HG03432 (cell line): ENCODE measurements at regions not wholly inside any gene's neighbourhood (a gene's known extent, or its start where the extent isn't known, plus 50 kb on each side); places are given as distances from the start of the nearest gene placed in this dataset.

Experiments
- ATAC-seq: cut with Tn5 transposase; IDR thresholded peaks from one replicate; pipeline ENCODE4 v1.9.1; 2021; ENCODE audit warnings: mild to moderate bottlenecking, moderate library complexity; ENCODE audit not compliant: unreplicated experiment

DNA sequence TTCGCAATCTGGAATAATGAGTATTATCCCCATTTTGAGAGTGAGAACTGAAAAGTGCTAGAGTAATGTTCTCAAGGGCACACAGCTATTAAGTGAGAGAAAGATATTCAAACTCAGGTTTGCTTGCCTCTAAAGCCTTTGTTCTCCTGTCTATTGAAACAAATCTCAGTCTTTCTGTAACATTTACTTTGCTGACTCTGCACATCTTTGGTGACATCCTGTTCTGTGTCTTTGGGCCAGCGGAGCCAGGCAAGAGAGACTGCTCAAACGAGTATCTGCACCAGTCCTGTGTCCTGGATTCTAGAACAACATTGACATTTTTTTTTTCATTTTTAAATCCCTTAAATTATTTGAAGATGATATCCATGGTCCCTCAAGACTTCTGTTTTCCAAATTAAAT lies 1539.2 kb upstream of the PIK3C3 start:
- no peak for ATAC-seq

DNA sequence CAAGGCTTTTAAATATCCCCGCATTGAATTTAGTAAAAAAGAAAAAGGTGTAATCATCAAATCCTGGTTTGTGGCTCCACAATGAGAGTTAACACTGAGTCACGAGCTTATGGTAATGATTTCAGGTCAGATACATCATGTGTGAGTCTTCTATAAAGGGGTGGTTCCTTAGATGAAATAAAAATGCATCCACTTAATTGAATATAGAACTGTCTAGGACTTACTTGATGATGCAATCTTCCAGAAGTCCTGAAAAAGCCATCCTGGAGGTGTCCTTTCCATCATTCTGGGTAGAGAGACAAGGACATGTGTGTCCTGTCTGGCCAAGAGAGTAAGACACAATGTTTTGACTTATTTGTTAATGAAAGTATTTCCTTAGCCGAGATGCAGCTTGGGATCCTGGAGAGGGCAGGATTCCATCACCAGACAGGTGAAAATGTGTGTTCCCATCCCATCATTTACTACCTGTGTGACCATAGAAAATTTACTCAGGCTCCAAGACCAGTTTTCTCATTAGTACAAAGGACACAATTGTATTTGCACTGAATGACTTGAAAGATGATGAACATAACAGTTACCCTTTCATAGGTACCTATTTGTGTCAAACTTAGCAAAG lies 1539.8 kb upstream of the PIK3C3 start:
- no peak for ATAC-seq

DNA sequence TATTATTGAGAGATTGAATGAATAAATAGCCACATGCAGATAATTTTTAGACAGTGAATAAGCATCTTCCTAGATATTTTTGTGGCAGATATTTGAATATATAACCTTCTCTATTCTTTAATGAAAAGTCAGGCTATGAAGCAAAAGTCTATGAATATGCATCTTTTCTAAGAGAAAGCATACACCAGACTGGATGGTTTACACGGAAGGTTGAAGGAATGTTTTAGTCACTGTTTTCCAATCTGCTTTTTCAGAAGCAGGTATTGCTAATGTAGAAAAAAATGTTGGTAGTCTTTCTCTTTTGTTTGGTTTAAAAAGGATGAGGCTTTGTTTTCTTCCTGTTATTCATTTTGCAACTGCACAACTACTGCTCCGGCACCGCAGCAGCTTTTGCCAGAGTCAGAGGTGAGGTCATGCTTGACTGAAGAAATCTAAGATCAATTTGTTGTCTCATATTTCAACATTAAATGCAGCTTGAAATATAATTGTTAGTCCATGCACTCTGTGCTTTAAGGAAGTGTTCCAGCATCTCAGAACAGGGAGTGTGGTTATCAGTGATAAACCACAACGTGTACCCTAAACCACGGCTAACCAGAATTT lies 1540.8 kb upstream of the PIK3C3 start:
- no peak for ATAC-seq

DNA sequence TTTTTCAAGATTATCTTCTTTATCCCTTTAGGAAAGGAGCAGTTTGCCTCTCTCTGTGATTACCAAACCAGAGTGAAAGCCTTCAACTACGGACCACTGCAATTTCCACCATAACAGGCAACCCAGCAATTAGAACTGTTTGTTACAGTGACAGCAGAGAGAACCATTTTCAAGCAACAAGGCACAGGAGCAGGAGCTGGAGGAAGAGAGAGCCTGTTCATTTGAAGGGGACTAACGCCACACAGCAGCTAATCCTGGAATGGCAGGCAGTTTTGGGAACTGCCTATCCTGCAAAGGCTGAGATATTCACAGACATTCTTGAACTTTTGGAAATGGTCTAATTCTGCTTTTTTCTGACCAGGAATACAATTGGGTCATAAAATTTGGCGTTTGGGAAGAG lies 1541.9 kb upstream of the PIK3C3 start:
- no peak for ATAC-seq

DNA sequence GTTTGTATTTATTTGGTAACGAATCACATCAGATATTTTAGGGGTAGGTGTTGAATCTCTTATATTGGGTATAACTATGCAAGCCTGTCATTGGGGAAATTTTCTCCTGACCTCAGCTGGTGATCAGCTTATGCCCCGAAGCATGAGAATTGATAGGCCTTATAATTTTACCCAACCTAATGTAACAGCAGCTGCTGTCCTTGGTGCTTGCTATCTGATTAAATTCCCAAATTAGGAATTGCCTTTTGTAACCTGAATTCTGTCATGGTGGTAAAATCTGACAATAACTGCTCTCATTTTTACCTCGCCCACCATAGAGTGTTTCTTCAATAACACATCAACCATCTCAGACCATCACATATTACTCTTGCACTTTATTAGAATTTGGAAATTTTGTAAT lies 1542.6 kb upstream of the PIK3C3 start:
- ATAC-seq = no peak

DNA sequence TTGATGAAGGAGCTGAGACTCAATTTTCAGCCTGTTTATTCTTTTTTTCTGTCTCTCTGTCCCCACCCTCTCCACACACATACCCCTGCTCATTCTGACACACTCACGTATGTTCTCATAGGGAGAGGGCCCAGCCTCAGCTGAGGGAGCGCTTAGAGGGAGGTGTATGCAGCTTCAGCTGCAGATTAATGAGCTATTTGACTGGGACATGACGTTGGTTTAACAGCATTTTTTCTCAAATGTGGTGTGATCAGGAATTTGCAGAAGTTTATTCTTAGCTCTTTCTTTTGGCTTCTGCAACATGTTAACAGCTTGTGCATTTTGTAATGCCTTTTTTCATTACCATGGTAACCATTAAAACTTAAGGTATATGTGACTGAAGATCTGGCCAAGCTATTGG lies 1547.1 kb upstream of the PIK3C3 start:
- no peak for ATAC-seq

DNA sequence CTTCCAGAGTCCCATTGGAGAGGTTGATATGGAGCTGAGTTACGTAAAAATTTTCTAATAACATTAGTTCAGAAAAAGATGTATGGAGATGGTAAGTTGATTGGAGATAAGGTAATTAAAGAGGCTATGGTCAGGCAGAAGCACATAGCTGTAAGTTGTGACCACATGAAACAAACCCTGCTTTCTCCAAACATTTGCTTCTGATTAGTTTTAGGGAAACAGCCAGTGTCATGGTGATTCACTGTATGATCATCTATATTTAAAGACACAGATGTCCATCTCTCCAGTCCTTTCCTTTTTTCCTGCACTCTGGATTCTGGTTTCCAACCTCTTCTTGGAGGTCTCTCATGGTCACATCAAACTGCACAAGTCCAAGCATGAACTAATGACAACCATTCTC lies 1550.8 kb upstream of the PIK3C3 start:
- ATAC-seq = no peak

DNA sequence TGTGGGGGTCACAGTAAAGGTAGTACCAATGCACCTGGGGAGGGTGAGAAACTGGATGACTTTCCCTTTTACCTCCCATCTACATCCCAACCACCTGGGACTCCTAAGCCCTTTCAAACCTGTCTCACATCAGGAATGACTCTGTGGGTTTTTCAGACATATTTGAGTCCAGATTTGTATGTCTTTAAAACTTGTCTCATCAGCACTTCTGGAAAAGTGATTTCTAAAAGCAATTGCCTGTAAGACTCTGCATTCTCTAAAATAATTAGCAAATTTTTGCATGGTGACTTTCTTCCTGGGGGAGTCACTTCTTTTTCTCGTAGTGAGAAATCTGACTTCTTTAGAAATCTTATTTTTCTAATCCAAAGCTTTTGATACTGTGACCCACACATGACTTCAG lies 1553.0 kb upstream of the PIK3C3 start:
- no peak for ATAC-seq

DNA sequence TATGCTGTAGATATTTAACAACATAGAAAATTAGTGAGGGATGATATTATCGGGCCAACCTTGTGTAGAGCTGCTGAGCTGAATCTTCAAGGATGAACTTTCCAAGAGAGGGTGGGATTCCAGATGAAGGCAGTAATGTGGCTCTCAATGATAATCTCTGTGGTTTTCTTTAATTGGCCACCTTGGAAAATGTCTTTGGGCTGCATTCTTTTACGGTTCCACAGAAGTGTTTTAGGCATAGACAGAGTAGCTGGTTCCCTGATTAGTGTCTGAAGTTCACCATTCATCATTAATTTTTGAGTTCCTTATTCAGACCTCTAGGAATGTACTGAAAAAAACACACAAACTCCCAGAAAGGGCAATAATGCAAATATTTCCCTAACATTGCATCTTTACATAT lies 1566.9 kb upstream of the PIK3C3 start:
- ATAC-seq = no peak

DNA sequence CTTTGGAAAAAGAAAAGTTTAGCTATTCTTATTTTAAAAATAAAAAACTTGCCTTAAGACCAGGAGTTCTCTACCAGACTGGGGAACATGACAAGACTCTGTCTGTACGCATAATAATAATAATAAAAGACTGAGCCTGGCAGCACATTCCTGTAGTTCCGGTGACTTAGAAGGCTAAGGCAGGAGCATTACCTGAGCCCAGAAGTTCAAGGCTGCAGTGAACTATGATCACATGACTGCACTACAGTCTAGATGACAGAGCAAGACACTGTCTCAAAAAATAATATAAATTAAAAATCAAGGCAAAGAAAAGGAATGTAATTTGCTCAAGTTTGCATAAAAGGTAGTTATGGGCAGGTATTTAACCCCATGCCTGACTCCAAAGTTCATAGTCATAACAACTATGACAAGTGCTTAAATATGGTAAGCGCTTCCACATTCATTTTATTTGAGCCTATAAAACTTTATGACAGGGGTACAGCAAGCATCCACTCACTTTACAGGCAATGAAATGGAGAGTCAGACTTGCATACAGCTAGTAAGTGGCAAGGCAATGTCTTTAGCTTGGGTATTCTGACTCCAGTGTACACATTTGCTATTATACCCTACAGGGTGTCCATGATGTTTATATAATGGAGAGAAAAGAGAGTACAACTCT lies 1567.8 kb upstream of the PIK3C3 start:
- no peak for ATAC-seq

DNA sequence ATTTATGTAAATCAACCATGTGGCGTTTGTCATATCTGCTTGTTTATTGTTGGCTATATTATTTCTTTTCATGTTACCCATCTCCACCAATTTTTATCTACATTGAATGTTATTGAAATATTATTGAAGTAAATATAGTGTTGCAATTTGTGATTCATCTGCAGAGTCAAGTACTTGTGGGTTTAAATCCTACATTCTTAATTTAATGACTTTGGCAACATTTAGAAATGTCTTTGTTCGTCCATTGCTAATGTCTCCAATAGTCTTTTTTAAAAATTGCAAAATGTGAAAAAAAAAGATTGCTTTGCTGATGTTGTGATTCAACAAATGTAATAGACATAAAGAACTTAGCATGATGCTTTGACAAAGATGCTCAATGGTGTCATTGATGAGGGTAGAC lies 1572.8 kb upstream of the PIK3C3 start:
- ATAC-seq = no peak

DNA sequence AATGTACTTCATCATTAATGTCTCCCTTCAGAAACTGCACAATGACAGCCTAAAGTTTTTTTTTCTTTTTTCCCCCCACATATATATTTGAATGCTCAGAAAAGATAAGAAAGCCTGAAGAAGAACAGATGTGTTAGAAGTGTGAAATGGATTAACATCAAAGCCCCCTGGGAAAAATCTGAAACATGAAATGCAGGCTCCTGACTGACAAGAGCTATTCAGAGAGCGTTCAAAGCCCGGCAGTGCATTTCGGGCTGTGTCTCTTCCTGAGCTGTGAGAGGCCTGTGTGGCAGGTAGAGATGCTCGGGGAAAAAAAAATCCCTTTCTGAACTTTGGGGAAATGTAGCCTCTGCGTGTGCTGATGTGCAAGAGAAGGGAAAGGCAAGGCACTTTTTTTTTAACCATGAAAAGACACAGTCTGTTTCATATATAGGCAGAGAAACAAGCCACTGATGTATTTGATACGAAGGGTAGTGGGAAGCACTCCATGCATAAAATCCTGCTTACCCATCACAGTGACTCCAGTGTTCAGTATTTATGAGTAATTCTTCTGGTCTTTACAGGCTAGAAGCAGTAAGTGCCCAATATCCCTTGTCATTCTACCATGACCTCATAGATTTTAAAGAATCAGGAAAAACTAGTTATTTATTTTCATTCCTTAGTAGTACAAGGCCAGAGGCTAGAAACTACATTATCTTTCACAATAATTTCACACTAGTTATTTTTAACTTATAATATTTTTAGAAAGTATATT lies 1574.2 kb upstream of the PIK3C3 start:
- ATAC-seq = no peak

DNA sequence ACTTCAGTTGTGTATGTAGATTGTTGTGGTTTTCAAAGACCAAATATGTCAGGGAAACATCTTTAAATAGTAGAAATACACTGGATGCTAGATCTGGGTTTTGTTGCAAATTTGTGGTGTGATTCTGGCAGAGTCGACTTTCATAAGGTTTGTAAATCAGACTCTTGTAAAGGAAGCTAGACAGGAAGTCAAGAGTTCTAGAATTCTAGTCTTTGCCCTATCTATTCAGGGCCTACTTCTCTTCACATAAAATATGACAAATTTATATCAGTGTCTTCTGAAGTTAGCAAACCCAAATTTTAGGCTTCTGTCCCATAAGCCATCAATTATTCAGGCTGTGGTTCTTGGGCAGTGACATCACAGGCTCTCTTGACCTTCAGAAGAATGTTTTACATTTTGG lies 1579.2 kb upstream of the PIK3C3 start:
- ATAC-seq = no peak

DNA sequence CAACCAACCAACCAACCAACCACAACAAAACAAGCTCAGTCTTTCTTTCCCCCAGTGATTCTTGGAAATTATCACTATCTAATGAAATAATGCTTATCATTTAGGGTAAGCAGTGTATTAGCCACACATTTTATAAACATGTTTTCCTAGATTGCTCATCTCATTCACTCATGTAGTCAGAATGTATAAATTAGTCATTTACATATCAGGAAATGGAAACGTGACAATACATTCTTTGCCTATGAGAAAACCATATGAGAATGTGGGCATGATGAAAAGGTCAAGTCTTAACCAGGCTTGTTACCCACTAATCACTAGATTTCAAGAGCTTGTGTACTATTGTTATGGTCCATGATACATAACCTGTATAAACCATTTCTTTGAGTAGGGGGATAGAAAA lies 1583.4 kb upstream of the PIK3C3 start:
- no peak for ATAC-seq

DNA sequence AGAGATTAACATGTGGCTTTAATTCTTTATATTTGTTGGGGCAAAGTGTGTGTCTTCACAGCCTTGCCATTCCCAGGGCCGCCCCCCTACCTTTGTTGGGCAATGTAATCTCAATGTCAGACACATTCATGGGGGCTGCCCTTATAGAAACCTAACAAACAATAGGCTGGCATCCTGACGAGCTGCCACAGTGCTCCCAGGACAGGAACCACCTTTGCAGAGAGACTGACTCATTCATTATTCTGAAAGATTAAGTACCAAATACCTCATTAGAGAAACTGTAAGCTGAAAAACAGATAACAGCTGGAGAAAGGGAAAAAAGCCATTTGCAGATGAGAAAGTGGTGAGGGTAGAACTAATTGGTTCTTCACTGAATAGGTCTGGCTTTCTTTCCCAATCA lies 1587.5 kb upstream of the PIK3C3 start:
- ATAC-seq = no peak

DNA sequence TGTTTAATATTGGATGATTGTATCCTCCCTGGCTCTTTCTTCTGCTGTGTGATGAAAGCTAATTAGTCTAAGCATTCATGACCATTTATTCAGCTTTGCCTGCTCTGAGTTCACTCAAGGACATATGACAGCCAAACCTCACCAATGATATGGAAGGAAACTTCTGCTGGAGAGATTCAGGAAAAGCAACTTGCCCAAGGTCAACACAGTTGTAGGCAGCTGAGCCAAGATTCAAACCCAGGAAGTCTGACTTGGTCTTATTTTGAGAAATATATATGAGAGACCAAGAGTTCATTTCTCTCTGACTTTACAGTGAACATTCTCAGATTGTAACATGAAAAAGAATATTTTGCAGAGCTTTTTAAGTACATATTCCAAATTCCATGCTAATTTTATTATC lies 1588.5 kb upstream of the PIK3C3 start:
- no peak for ATAC-seq

DNA sequence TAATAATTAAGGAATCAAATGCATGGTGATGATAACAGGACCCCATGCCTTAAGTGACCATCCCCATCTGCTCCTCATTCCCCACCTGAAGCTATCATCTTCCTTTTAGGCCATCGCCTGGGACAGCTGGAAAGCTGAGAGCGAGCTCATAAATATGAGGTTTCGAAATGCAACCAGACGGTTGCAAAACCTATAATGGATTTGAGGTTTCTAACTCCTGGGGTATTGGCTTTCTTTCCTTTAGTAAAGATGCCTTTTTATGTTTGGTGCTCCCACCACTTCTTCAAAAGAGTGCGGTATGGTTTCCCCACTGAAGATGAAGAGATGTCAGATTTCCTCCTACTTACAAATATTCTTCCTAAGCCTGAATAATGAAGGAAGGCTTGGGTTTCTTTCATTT lies 1589.5 kb upstream of the PIK3C3 start:
- ATAC-seq = no peak

DNA sequence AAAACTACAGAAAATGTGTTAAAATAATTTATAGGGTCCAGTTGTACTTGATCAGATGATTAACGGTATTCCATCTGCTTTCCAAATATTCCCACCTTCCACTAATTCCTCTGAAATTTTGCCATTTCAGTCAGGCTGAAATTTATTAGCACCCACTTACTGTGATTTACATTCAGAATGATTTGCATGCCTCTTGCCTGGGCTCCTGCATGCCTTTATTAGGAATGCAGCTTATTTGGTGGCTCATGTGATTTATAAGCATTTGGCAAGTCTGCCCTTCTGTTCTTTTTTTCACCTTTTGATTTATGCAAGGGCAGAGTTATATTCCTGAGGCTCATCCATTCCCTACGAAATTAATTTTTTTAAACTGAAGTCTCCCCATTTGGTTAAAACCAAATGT lies 1594.5 kb upstream of the PIK3C3 start:
- no peak for ATAC-seq

DNA sequence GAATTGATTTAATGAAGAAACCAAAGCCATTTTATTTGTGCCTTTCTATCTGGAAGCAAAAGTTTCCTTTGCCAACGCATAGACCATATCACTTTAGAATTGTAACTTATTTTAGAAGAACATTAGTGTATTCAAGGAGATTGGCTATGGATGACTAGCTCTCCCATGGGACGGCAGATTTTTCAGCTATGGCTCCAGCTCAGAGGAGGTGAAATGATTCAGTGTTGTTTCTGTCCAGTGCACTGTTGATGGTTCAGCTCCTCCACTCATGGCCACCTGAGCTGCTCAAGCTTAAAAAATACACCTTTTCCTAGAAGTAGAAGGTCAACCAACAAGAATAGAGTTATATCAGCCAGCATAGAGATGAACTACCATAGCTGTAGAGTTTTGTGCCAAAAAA lies 1597.5 kb upstream of the PIK3C3 start:
- ATAC-seq = no peak

DNA sequence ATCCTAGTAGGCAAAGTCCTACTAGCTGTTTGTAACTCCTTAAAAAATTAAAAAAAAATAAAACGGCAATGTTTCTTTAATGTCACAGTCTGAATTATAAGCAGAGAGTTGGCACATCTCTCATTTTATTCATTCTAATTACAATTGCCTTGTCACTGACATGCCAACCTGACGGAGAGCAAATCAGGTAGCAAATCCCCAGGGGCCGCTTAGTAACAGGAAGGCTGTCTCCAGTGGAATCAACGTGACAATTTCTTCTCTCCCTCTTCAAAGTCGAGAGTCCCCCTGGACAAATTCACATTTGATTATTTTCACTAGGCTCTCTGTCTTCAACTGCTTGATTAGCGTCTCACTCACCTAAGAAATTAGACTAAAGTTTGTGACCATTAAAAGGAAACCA lies 1598.9 kb upstream of the PIK3C3 start:
- no peak for ATAC-seq

DNA sequence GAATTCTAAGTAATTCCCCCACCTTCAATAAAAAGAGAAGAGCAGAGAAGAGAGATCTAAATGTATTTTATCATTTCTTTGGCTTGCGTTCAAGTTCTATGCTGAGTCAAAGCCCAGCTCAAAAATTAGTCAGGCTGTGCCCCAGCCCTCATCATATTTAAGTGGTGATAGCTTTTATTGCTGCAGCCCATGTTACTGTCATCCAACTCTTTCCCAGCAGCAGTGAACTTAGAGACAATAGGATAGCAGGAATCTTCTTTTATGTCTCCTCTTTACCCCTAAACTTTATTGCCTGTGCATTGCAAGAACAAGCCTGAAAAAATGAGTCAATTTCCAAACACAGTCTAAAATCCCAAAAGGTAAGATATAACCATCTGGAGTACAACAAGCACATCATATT lies 1599.3 kb upstream of the PIK3C3 start:
- no peak for ATAC-seq

DNA sequence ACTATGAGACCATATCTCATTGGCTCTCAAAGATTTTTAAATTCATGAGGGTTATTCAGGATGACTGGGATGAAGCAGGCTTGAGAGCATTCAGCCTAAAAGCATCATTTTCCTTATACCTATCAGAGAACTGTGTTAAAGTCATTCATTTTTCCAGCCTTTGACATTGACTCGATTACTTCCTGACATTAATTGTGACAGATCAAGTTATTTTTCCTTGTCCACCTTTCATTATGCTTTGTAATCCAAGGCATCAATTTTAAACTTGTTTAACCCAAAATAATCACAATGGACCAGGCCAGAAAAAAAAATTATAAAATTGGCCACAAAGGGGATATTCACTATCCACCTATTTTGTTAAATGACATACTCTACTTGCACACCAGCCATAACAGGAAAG lies 1606.8 kb upstream of the PIK3C3 start:
- ATAC-seq = no peak
